ENCODE measurements at regions not wholly inside any gene's neighbourhood (a gene's known extent, or its start where the extent isn't known, plus 50 kb on each side); places are given as distances from the start of the nearest gene placed in this dataset.
"Not testable (repeated sequence)": the region's sequence is repeated elsewhere in the genome, so short reads cannot be mapped to it uniquely, and the experiment has no call there.

- no peak for DNase-seq
- no peaks in the 10 kb centered on the region for H3K4me1 ChIP-seq (ENCODE audit: control insufficient read depth, insufficient read depth, low read length)
- no peaks in the 10 kb centered on the region for H3K36me3 ChIP-seq (ENCODE audit: control insufficient read depth, insufficient read depth, low read length)
- H3K9me3 ChIP-seq (ENCODE audit: control insufficient read depth, low read depth, low read length), result no peaks in the 10 kb centered on the region
- H3K27me3 ChIP-seq (ENCODE audit: control insufficient read depth, insufficient read depth, low read length), result no peaks in the 10 kb centered on the region
- H3K4me3 ChIP-seq (ENCODE audit: low read length), result no peak overlapping the region
- no CpG with 5 or more reads among the region's 1 CpG for WGBS (ENCODE audit: insufficient coverage, low lambda C conversion rate)
- H3K27ac ChIP-seq (ENCODE audit: low read length), result no peak overlapping the region
These were observed 183.2 kb upstream of the TAS2R1 start for GRCh38 chr5:9813305-9813704.

GRCh38 chr5:9807366-9807765 lies 177.2 kb upstream of the TAS2R1 start:
- not testable (repeated sequence) for H3K4me3 ChIP-seq (ENCODE audit: low read length); H3K27ac ChIP-seq (ENCODE audit: low read length); H3K9me3 ChIP-seq (ENCODE audit: control insufficient read depth, low read depth, low read length); DNase-seq; H3K4me1 ChIP-seq (ENCODE audit: control insufficient read depth, insufficient read depth, low read length); H3K27me3 ChIP-seq (ENCODE audit: control insufficient read depth, insufficient read depth, low read length); H3K36me3 ChIP-seq (ENCODE audit: control insufficient read depth, insufficient read depth, low read length)
- 80% methylated on average over 1 of the region's 1 CpG for WGBS (ENCODE audit: insufficient coverage, low lambda C conversion rate)

- H3K9me3 ChIP-seq (ENCODE audit: control insufficient read depth, low read depth, low read length), result no peaks in the 10 kb centered on the region
- no peaks in the 10 kb centered on the region for H3K36me3 ChIP-seq (ENCODE audit: control insufficient read depth, insufficient read depth, low read length)
- H3K4me3 ChIP-seq (ENCODE audit: low read length), result no peak overlapping the region
- no peaks in the 10 kb centered on the region for H3K4me1 ChIP-seq (ENCODE audit: control insufficient read depth, insufficient read depth, low read length)
- no peaks in the 10 kb centered on the region for H3K27me3 ChIP-seq (ENCODE audit: control insufficient read depth, insufficient read depth, low read length)
- no CpG with 5 or more reads among the region's 2 CpGs for WGBS (ENCODE audit: insufficient coverage, low lambda C conversion rate)
- no peak overlapping the region for H3K27ac ChIP-seq (ENCODE audit: low read length)
- no peak for DNase-seq
These were observed 171.8 kb upstream of the TAS2R1 start for GRCh38 chr5:9801908-9802307.

DNA sequence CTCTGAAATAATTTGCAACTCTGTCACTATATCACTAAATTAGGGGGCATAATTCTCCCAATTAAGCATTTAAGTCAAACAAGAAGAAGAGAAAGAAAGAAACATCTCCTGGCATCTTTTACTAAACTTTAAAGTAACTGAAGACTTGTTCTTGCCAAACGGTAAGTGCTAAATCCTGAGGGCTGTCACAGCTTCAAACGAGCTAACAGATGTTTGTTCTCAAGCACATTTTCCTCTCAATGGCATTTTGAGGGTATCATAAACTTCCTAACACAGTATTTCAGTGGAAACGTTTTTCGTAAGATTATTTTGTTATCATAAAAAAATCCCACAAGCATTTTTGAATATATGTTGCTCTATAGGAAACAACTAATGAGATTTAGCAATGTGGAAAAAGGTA lies 169.5 kb upstream of the TAS2R1 start:
- DNase-seq, result no peak
- H3K27me3 ChIP-seq (ENCODE audit: control insufficient read depth, insufficient read depth, low read length), result no peaks in the 10 kb centered on the region
- WGBS (ENCODE audit: insufficient coverage, low lambda C conversion rate), result 80% methylated on average over 2 of the region's 4 CpGs

GRCh38 chr5:9790276-9790675 lies 160.1 kb upstream of the TAS2R1 start:
- Histone ChIP-seq H3K27me3 (ENCODE audit: control insufficient read depth, insufficient read depth, low read length) (no peaks in the 10 kb centered on the region), H3K27ac (ENCODE audit: low read length) (no peak overlapping the region)
- WGBS (ENCODE audit: insufficient coverage, low lambda C conversion rate), result no CpG with 5 or more reads among the region's 7 CpGs

More for the DNA sequence above, 169.5 kb upstream of the TAS2R1 start:
- no peak overlapping the region for H3K4me3 ChIP-seq (ENCODE audit: low read length)
- H3K36me3 ChIP-seq (ENCODE audit: control insufficient read depth, insufficient read depth, low read length), result no peaks in the 10 kb centered on the region
- no peak overlapping the region for H3K27ac ChIP-seq (ENCODE audit: low read length)
- H3K9me3 ChIP-seq (ENCODE audit: control insufficient read depth, low read depth, low read length), result no peaks in the 10 kb centered on the region
- H3K4me1 ChIP-seq (ENCODE audit: control insufficient read depth, insufficient read depth, low read length), result no peaks in the 10 kb centered on the region

DNA sequence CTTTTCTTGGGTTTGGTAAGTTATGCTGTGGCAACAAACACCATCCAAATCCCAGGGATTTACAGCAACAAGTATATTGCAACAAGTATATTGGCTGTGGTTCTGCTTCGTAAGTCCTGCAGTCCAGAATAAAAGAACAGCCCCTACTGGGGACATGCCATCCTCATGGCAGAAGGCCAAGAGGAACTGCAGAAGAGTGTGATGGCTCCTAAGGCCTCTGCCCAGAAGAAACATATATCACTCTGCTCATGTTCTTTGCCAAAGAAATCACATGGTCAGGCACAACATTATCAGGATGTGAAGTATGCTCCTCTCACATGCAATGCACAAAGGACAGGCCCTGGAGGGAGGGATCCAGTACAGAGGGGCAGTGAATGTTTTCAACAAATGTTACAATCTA lies 159.6 kb upstream of the TAS2R1 start:
- no peak overlapping the region for H3K4me3 ChIP-seq (ENCODE audit: low read length)
- whole genome bisulfite sequencing (ENCODE audit: insufficient coverage, low lambda C conversion rate), result no CpG with 5 or more reads among the region's 1 CpG
- no peaks in the 10 kb centered on the region for H3K27me3 ChIP-seq (ENCODE audit: control insufficient read depth, insufficient read depth, low read length)
- H3K9me3 ChIP-seq (ENCODE audit: control insufficient read depth, low read depth, low read length), result no peaks in the 10 kb centered on the region
- H3K27ac ChIP-seq (ENCODE audit: low read length), result no peak overlapping the region
- no peaks in the 10 kb centered on the region for H3K4me1 ChIP-seq (ENCODE audit: control insufficient read depth, insufficient read depth, low read length)
- no peak for DNase-seq
- no peaks in the 10 kb centered on the region for H3K36me3 ChIP-seq (ENCODE audit: control insufficient read depth, insufficient read depth, low read length)

More at GRCh38 chr5:9790276-9790675, 160.1 kb upstream of the TAS2R1 start:
- no peak for DNase-seq
- H3K4me3 ChIP-seq (ENCODE audit: low read length), result no peak overlapping the region
- H3K4me1 ChIP-seq (ENCODE audit: control insufficient read depth, insufficient read depth, low read length), result no peaks in the 10 kb centered on the region
- H3K9me3 ChIP-seq (ENCODE audit: control insufficient read depth, low read depth, low read length), result no peaks in the 10 kb centered on the region
- no peaks in the 10 kb centered on the region for H3K36me3 ChIP-seq (ENCODE audit: control insufficient read depth, insufficient read depth, low read length)

- Histone ChIP-seq H3K36me3 (ENCODE audit: control insufficient read depth, insufficient read depth, low read length) (no peaks in the 10 kb centered on the region), H3K27me3 (ENCODE audit: control insufficient read depth, insufficient read depth, low read length) (no peaks in the 10 kb centered on the region), H3K9me3 (ENCODE audit: control insufficient read depth, low read depth, low read length) (no peaks in the 10 kb centered on the region), H3K27ac (ENCODE audit: low read length) (no peak overlapping the region), H3K4me1 (ENCODE audit: control insufficient read depth, insufficient read depth, low read length) (no peaks in the 10 kb centered on the region), H3K4me3 (ENCODE audit: low read length) (no peak overlapping the region)
- DNase-seq, result no peak
- no CpG with 5 or more reads among the region's 8 CpGs for WGBS (ENCODE audit: insufficient coverage, low lambda C conversion rate)
These were observed 157.9 kb upstream of the TAS2R1 start for GRCh38 chr5:9787861-9788600.

GRCh38 chr5:9786380-9787360 lies 156.5 kb upstream of the TAS2R1 start:
- Histone ChIP-seq H3K27ac (ENCODE audit: low read length) (no peak overlapping the region), H3K27me3 (ENCODE audit: control insufficient read depth, insufficient read depth, low read length) (no peaks in the 10 kb centered on the region), H3K4me1 (ENCODE audit: control insufficient read depth, insufficient read depth, low read length) (no peaks in the 10 kb centered on the region), H3K36me3 (ENCODE audit: control insufficient read depth, insufficient read depth, low read length) (no peaks in the 10 kb centered on the region), H3K4me3 (ENCODE audit: low read length) (no peak overlapping the region), H3K9me3 (ENCODE audit: control insufficient read depth, low read depth, low read length) (no peaks in the 10 kb centered on the region)
- WGBS (ENCODE audit: insufficient coverage, low lambda C conversion rate), result no CpG with 5 or more reads among the region's 6 CpGs
- no peak for DNase-seq

GRCh38 chr5:9785751-9786150 lies 155.6 kb upstream of the TAS2R1 start:
- no peak overlapping the region for H3K4me3 ChIP-seq (ENCODE audit: low read length)
- no peaks in the 10 kb centered on the region for H3K4me1 ChIP-seq (ENCODE audit: control insufficient read depth, insufficient read depth, low read length)
- no peak overlapping the region for H3K27ac ChIP-seq (ENCODE audit: low read length)
- H3K36me3 ChIP-seq (ENCODE audit: control insufficient read depth, insufficient read depth, low read length), result no peaks in the 10 kb centered on the region
- no peaks in the 10 kb centered on the region for H3K9me3 ChIP-seq (ENCODE audit: control insufficient read depth, low read depth, low read length)
- DNase-seq, result no peak
- H3K27me3 ChIP-seq (ENCODE audit: control insufficient read depth, insufficient read depth, low read length), result no peaks in the 10 kb centered on the region
- 80% methylated on average over 1 of the region's 2 CpGs for WGBS (ENCODE audit: insufficient coverage, low lambda C conversion rate)

GRCh38 chr5:9784231-9784630 lies 154.1 kb upstream of the TAS2R1 start:
- no peak overlapping the region for H3K27ac ChIP-seq (ENCODE audit: low read length)
- no peaks in the 10 kb centered on the region for H3K27me3 ChIP-seq (ENCODE audit: control insufficient read depth, insufficient read depth, low read length)
- H3K36me3 ChIP-seq (ENCODE audit: control insufficient read depth, insufficient read depth, low read length), result no peaks in the 10 kb centered on the region
- H3K4me1 ChIP-seq (ENCODE audit: control insufficient read depth, insufficient read depth, low read length), result no peaks in the 10 kb centered on the region
- H3K9me3 ChIP-seq (ENCODE audit: control insufficient read depth, low read depth, low read length), result no peaks in the 10 kb centered on the region
- WGBS (ENCODE audit: insufficient coverage, low lambda C conversion rate), result no CpG with 5 or more reads among the region's 2 CpGs
- no peak for DNase-seq
- no peak overlapping the region for H3K4me3 ChIP-seq (ENCODE audit: low read length)
